DND-41 (cell line): ENCODE measurements at regions not wholly inside any gene's neighbourhood (a gene's known extent, or its start where the extent isn't known, plus 50 kb on each side); places are given as distances from the start of the nearest gene placed in this dataset.

Experiments used
- ATAC-seq: fragments of 200-7000 bp; cut with Tn5 transposase; 3 replicates; pipeline ENCODE4 v1.9.1; 2021; ENCODE audit warnings: low read depth; ENCODE audit not compliant: insufficient read depth
- DNase-seq: peaks from one replicate; pipeline ENCODE4 v3.0.0-alpha.2; 2020
- H2AFZ ChIP-seq: 2 replicates; pipeline ENCODE4 v1.6.0; 2012; ENCODE audit warnings: low read depth, low read length
- H3K27ac ChIP-seq: 2 replicates; pipeline ENCODE4 v1.5.1; 2012; ENCODE audit warnings: low read length, inconsistent platforms
- H3K27me3 ChIP-seq: fragments of 200-600 bp; sonication (generic); 2 replicates; pipeline ENCODE4 v1.6.0; 2012; ENCODE audit warnings: low read length, mild to moderate bottlenecking, inconsistent platforms; ENCODE audit not compliant: insufficient read depth, poor library complexity
- H3K36me3 ChIP-seq: 2 replicates; pipeline ENCODE4 v1.5.1; 2012; ENCODE audit warnings: low read length, inconsistent platforms; ENCODE audit not compliant: insufficient read depth
- H3K4me1 ChIP-seq: 2 replicates; pipeline ENCODE4 v1.5.1; 2012; ENCODE audit warnings: mild to moderate bottlenecking, low read length; ENCODE audit not compliant: insufficient read depth
- H3K4me2 ChIP-seq: 2 replicates; pipeline ENCODE4 v1.6.0; 2012; ENCODE audit warnings: mild to moderate bottlenecking, moderate library complexity, low read length, inconsistent platforms; ENCODE audit not compliant: insufficient read depth
- H3K4me3 ChIP-seq, 2 experiments: fragments of 200-600 bp in 1 of 2; shearing (Covaris generic) in 1 of 2; 2 replicates each; pipeline ENCODE4 v1.5.1; 2012 to 2016; ENCODE audit warnings: inconsistent platforms in 2 of 2, low read length in 2 of 2, mild to moderate bottlenecking in 2 of 2, low read depth in 1 of 2, moderate library complexity in 1 of 2
- H3K79me2 ChIP-seq: 2 replicates; pipeline ENCODE4 v1.6.0; 2012; ENCODE audit warnings: low read length, inconsistent platforms; ENCODE audit not compliant: insufficient read depth
- H3K9ac ChIP-seq: 2 replicates; pipeline ENCODE4 v1.6.0; 2012; ENCODE audit warnings: low read depth, mild to moderate bottlenecking, inconsistent platforms, low read length, moderate library complexity
- H3K9me3 ChIP-seq: 2 replicates; pipeline ENCODE4 v1.5.1; 2012; ENCODE audit warnings: low read length, moderate library complexity, mild to moderate bottlenecking, inconsistent platforms; ENCODE audit not compliant: insufficient read depth, severe bottlenecking
- H4K20me1 ChIP-seq: 2 replicates; pipeline ENCODE4 v1.6.0; 2012; ENCODE audit warnings: low read length; ENCODE audit not compliant: insufficient read depth
- EZH2 ChIP-seq: IDR thresholded peaks from 3 replicates; pipeline ENCODE4 v1.6.1; 2012; ENCODE audit warnings: borderline replicate concordance, low read depth, mild to moderate bottlenecking, moderate library complexity, low read length, inconsistent platforms; ENCODE audit not compliant: severe bottlenecking
- TF ChIP-seq, protein P1 (sequence below): IDR thresholded peaks from 2 replicates; pipeline ENCODE4 v1.5.1; 2012; ENCODE audit warnings: borderline replicate concordance, low read length, moderate library complexity, mild to moderate bottlenecking; ENCODE audit not compliant: poor library complexity, severe bottlenecking; ENCODE audit errors: extremely low read depth

DNA sequence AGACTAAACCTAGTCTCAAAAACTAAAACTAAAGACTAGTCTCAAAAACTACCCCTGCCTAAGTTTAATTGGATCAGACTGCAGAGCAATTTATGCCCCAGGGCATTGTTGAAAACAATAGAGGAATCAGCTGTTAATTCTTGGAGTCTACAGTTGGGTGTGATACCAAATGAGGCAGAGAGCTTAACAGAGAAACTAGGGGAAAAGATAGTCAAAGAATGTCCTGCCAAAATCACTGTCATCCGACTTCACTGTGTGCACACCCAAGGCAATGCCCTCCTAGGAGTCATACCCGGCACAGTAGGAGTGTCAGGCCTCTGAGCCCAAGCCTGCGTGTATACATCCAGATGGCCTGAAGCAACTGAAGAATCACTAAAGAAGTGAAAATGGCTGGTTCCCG is 90.5 kb upstream of the TOMM7 start:
- ATAC-seq, result no peak
- no peaks in the 10 kb centered on the region for H3K79me2 ChIP-seq
- H3K4me1 ChIP-seq, result no peaks in the 10 kb centered on the region
- no peaks in the 10 kb centered on the region for H3K27me3 ChIP-seq
- H2AFZ ChIP-seq, result no peak overlapping the region
- TF ChIP-seq, protein P1, sequence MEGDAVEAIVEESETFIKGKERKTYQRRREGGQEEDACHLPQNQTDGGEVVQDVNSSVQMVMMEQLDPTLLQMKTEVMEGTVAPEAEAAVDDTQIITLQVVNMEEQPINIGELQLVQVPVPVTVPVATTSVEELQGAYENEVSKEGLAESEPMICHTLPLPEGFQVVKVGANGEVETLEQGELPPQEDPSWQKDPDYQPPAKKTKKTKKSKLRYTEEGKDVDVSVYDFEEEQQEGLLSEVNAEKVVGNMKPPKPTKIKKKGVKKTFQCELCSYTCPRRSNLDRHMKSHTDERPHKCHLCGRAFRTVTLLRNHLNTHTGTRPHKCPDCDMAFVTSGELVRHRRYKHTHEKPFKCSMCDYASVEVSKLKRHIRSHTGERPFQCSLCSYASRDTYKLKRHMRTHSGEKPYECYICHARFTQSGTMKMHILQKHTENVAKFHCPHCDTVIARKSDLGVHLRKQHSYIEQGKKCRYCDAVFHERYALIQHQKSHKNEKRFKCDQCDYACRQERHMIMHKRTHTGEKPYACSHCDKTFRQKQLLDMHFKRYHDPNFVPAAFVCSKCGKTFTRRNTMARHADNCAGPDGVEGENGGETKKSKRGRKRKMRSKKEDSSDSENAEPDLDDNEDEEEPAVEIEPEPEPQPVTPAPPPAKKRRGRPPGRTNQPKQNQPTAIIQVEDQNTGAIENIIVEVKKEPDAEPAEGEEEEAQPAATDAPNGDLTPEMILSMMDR, result no peak
- TF ChIP-seq EZH2, result no peak
- H3K36me3 ChIP-seq, result no peaks in the 10 kb centered on the region
- H3K27ac ChIP-seq, result no peak overlapping the region
- no peak overlapping the region for H3K4me3 ChIP-seq
- H4K20me1 ChIP-seq, result no peaks in the 10 kb centered on the region
- DNase-seq, result no peak
- no peaks in the 10 kb centered on the region for H3K9me3 ChIP-seq
- no peak overlapping the region for H3K4me2 ChIP-seq
- no peak overlapping the region for H3K9ac ChIP-seq

DNA sequence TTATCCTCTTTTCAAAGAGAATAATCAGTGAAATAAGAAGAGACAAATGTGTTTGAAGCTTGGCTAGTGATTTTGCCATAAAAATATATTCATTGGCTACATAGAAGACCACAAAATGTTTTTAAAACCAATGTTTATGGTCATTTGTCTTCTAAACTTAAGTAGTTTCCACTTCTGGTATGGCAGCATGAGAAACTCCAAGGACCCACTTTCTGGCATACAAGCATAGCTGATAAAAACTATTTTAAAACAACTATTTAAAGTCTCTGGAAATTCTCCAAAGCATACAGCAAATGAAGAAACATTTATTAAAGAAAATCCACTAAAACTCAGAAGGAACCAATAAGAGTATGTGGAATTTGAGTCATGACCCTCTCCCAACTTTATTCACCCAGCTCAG is 89.2 kb upstream of the TOMM7 start:
- no peak overlapping the region for H2AFZ ChIP-seq
- no peaks in the 10 kb centered on the region for H3K9me3 ChIP-seq
- no peak overlapping the region for H3K9ac ChIP-seq
- no peaks in the 10 kb centered on the region for H3K36me3 ChIP-seq
- H3K27ac ChIP-seq, result no peak overlapping the region
- DNase-seq (no peak), ATAC-seq (no peak)
- no peaks in the 10 kb centered on the region for H4K20me1 ChIP-seq
- no peaks in the 10 kb centered on the region for H3K4me1 ChIP-seq
- no peaks in the 10 kb centered on the region for H3K27me3 ChIP-seq
- H3K79me2 ChIP-seq, result no peaks in the 10 kb centered on the region
- H3K4me3 ChIP-seq, result no peak overlapping the region
- H3K4me2 ChIP-seq, result no peak overlapping the region
- no peak for TF ChIP-seq EZH2
- TF ChIP-seq, protein P1, result no peak

DNA sequence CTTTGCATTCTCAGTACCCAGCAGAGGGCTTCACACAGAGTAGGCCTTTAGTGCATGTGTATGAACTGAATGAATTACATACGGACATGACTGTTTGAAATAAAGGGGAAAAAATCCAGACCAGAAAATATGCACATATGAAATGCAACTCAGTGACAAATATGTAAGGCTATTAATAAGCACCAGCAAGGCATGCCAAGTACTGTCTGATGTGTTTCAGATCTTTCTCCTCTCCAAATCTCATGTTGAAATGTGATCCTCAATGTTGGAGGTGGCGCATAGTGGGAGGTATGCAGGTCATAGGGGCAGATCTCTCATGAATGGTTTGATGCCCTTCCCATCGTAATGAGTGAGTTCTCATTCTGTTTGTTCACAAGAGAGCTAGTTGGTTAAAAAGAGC is 87.3 kb upstream of the TOMM7 start:
- H3K36me3 ChIP-seq, result no peaks in the 10 kb centered on the region
- TF ChIP-seq EZH2, result no peak
- TF ChIP-seq, protein P1, result no peak
- H3K79me2 ChIP-seq, result no peaks in the 10 kb centered on the region
- no peaks in the 10 kb centered on the region for H3K9me3 ChIP-seq
- H3K4me2 ChIP-seq, result no peak overlapping the region
- H4K20me1 ChIP-seq, result no peaks in the 10 kb centered on the region
- DNase-seq (no peak), ATAC-seq (no peak)
- no peak overlapping the region for H2AFZ ChIP-seq
- H3K4me1 ChIP-seq, result no peaks in the 10 kb centered on the region
- H3K27me3 ChIP-seq, result no peaks in the 10 kb centered on the region
- no peak overlapping the region for H3K4me3 ChIP-seq
- no peak overlapping the region for H3K27ac ChIP-seq
- H3K9ac ChIP-seq, result no peak overlapping the region

DNA sequence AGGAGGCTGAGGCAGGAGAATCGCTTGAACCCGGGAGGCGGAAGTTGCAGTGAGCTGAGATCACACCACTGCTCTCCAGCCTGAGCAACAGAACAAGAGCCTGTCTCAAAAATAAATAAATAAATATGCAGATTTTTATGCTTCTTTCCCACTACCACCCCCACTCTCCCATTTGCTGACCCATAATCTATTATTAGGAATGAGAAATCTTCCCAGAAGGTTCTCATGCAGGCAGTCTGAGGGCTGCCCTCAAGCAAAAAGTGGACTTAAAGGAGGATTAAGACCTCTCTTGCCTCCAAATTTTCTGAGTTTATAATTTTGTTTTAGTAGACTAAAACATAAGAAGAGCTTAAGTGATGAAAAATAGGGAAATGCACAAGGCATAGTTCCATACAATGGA is 85.2 kb upstream of the TOMM7 start:
- Histone ChIP-seq H3K27ac (no peak overlapping the region), H3K4me2 (no peak overlapping the region), H3K9me3 (no peaks in the 10 kb centered on the region), H3K9ac (no peak overlapping the region), H4K20me1 (no peaks in the 10 kb centered on the region), H3K4me3 (no peak overlapping the region), H3K4me1 (no peaks in the 10 kb centered on the region), H3K27me3 (no peaks in the 10 kb centered on the region), H3K36me3 (no peaks in the 10 kb centered on the region), H3K79me2 (no peaks in the 10 kb centered on the region), H2AFZ (no peak overlapping the region)
- ATAC-seq (no peak), DNase-seq (no peak)
- TF ChIP-seq, protein P1, result no peak
- no peak for TF ChIP-seq EZH2
